GM19372 (cell line): ENCODE measurements at regions not wholly inside any gene's neighbourhood (a gene's known extent, or its start where the extent isn't known, plus 50 kb on each side); places are given as distances from the start of the nearest gene placed in this dataset.
"Not testable (repeated sequence)": the region's sequence is repeated elsewhere in the genome, so short reads cannot be mapped to it uniquely, and the experiment has no call there.

Experiments
- ATAC-seq: cut with Tn5 transposase; IDR thresholded peaks from one replicate; pipeline ENCODE4 v1.9.1; 2021; ENCODE audit warnings: mild to moderate bottlenecking, low read depth, moderate library complexity; ENCODE audit not compliant: unreplicated experiment

DNA sequence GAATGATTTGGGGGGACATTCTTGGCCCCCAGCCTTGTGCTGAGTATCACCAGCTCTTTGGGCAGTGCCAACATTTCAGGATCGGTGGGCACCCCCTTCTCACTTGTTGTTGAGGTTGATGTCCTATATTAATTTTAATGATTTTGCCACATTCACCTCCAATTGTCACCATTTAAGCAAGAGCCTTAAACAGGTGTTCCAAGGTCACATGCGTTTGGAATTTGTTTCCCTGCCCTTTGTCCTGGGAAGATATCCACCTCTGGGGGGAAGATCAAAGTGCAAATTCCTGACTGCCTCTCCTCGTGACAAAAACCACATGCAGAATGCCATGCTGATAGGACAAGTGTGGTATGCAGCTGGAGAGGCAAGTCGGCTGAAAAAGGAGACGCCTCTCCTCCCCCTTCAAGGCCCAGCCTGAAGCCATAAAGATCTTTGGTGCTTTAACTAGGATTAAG lies 72.5 kb upstream of the ID2 start:
- no peak for ATAC-seq

DNA sequence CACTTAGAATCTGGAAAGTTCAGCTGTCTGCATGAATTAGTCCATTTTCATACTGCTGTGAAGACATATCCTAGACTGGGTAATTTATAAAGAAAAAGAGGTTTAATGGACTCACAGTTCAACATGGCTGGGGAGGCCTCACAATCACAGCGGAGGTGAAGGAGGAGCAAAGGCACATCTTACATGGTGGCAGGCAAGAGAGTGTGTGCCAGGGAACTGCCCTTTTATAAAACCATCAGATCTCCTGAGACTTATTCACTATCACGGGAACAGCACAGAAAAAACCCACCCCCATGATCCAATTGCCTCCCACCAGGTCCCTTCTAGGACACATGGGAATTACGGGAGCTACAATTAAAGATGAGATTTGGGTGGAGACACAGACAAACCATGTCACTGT lies 71.1 kb upstream of the ID2 start:
- ATAC-seq = not testable (repeated sequence)

DNA sequence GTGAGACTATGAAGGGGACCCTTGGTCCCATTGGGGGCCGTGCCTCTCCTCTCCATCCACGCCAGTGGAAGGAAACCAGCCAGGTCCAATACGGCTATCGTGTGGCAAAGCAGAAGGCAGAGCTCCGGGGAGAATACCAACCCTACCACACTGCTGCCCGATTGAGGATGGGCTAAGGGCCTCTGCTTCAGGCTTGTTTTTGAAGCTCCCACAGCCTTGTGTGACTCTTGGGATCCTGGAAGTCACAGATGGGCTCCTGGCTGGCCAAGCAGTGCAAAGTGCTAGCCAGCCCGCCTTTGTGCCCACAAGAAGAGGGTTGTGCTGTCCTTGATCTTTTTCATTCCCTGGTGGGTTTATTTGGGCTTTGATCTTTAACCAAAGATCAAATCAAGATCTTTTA lies 70.6 kb upstream of the ID2 start:
- ATAC-seq = no peak

GRCh38 chr2:8611700-8612099 lies 70.2 kb upstream of the ID2 start:
- no peak for ATAC-seq

DNA sequence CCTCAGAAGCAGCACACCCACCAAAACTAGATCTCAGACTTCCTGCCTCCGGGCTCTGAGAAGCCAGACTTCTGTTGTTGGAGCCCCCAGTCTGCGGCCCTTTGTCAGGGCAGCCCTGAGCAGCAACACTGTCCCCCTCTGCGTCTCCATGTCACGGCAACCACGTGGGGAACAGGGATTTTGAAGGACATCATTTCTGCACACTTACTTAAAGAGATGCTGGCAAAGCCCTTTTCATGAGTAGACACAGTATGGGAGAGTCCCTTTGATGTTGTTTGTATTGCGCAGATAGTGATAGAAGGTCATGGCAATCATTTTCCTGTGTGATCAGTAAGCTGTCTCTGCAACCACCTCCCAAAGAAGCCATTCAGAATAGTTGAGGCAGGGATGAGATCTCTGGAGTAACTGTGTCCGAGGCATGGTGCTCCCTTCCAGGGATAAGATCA lies 69.1 kb upstream of the ID2 start:
- ATAC-seq = no peak

- ATAC-seq = not testable (repeated sequence)
Observed at GRCh38 chr2:8613207-8613999, 68.5 kb upstream of the ID2 start.

- ATAC-seq = no peak
Observed at GRCh38 chr2:8614646-8615045, 67.2 kb upstream of the ID2 start.

DNA sequence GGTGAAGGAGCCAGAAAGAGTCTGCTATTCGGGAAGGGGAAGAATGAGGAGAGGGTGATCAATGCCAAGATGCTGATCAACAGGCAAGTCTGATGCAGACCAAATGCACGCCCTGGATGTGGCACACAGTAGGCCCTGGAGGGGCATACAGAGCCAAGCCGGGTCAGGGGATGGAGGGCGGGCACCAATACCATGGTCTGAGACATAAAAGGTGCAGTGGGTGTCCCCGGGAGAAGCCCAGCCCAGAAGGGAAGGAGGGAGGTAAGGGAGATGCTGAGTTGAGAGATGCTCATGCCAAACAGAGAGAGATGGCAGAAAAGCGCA lies 66.6 kb upstream of the ID2 start:
- ATAC-seq = no peak

- ATAC-seq = no peak
Observed at GRCh38 chr2:8615576-8616281, 66.1 kb upstream of the ID2 start.

- no peak for ATAC-seq
Observed at GRCh38 chr2:8617048-8617447, 64.8 kb upstream of the ID2 start.

DNA sequence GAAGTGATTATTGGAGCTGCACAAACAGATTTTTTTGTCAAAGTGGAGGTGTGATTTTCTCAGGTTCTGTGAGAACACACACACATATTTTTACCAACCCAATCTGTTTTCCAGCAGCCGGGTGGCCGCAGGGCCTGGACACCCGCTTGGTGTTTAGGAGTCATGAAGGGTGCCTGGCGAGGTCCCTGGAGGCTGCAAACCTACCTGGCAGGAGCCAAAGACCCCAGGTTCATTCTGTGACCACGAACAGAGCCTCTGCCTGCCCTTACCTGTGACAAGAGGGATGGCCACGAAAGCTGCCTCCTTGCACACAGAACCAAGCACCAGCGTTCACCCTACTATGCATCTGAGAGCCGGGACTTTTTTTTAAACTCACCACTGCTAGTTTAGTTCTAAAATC lies 64.3 kb upstream of the ID2 start:
- ATAC-seq = no peak

- no peak for ATAC-seq
Observed at GRCh38 chr2:8619071-8619470, 62.8 kb upstream of the ID2 start.

- ATAC-seq = no peak
Observed at GRCh38 chr2:8620611-8621382, 61.1 kb upstream of the ID2 start.

DNA sequence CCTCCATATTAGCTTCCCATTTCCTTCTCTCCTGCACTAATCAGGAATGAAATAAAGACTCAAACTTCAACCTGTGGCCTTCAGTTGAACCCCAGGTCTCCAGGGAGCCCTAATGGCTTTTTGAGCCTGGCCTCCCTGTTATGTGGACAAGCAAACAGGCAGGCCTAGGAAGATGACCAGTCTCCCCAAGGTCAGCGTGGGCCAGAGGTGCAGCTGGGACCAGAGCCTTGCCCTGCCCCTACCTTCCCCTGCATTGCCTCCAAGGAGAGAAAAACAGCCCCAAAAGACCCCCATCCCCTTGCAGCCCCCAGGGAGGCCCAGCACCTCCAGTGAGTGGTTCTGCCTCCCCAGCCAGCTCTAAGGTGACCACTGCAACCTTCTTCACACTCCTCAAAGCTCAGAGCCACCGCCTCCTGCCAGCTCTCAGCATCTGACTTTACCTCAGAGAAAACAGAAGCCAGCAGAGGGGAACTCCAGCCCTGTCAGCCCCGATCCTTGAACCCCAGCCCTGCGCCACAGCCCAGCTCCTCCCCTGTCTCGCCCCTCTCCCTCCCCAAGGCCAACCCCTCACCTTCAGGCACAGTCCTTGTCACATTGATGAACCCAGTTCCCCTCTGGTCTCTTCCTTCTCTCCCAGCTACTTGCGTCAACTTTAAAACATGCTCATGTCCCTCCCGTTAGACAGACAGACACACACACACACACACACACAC lies 59.5 kb upstream of the ID2 start:
- ATAC-seq = no peak

DNA sequence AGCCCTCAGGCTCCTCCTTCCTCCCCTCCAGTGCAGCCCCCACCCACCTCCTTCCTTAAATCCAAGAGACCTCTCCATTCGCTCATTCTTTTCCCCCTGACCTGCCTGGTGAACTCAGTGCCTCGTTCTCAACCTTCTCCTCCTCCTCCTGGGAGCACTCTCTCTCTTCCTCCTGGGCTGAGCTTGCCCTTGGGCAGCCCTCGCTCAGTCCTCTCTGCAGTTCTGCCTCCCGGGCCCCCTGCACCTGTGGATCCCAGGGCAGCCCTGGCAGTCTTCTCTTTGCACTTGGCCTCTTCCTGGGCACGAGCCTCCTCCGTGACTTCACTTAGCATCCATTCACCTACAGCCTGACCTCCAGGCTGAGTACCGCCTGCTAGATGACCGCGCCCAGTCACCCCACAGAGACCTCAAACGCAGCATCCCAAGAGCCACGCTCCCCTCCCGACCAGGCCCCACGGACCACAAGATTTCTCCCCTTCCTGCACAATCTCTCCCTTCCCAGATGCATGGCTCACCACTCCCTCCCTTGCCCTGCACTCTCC lies 58.9 kb upstream of the ID2 start:
- ATAC-seq = no peak

DNA sequence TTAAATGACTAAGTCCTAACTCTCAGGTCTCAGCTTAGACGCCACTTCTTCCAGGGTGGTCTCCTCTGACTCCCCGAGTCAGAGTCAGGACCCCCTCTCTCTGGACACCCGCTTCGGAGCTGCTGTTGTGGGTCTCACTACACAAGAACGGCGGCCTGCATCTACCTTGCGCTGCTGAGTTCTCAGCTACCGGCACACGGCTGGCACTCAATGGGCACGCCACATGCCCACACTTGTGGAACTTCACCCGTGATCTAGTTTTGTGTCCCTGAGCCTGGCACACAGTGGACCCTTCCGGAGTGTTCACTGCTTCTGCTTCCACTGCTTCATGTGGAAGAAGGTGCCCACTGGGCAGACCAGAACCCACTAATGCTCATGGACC lies 58.3 kb upstream of the ID2 start:
- ATAC-seq = no peak

DNA sequence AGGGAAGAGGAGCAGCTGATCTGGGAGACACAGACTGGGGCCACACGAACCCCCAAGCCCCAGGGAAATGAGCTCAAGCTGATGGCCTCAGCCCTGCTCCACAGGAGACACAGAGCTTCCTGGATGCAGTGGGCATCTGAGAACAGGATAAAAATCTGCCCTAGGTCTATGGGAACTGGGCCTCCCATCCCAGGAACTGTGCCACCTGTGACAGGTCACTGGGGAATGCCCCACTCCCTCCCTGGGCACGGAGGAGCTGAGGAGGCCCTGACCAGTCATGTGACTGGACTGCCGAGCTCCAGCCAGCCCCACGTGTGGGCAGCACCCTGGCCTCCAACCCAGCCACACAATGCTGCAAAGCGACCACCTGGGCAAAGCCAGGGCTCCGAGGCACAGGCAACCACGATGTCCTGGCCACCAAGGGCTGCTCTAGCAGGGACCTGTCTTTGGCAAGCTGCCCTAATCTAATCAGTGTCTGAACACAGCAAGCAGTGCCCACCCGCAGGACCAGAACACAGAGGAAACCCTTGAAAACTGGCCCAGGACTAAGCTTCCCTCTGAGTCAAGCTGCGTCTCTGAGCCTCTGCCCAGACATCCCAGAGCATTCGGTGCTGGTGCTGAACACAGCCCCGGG lies 57.8 kb upstream of the ID2 start:
- ATAC-seq = no peak

- ATAC-seq = no peak
Observed at GRCh38 chr2:8624855-8625398, 56.9 kb upstream of the ID2 start.

DNA sequence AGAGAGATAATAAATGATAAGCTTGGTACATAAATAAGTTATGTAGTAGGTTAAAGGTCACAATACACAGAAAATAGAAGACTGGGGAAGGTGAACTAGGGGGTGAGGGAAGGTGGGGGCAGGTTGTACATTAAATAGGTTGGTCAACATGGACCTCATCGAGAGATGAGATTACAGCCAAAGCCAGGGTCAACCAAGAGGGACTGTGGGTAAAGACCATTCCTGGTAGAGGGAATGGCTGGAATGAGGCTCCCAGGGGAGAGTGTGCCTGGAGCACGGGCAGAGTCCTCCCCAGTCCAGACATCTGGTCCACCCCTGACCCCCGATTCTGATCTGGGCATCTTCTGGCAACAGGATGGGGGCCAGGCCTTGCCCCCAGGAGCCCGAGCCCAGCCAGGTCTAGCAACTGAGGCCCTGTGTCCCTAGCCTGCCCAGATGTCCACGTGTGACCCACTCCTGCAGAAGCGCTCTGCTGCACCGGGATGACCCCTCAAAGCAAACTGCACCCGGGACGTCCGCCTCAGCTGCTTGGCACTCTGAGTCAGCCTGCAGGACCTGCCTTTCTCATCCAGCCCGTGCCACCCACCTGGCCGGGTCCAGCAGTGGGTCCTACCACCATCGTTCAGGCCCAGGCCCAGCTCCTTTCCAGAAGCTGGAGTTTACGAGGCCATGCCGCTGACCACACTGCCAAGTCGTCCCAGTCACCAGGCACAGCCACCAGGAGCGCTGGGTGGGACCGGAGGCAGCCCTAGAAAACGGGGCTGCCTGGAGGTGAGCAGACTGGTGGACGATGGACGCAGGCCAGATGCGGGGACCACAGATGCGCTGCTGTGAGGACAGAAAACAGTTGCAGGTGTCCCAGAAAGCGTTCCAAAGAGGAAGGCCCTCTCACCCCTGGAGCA lies 56.2 kb upstream of the ID2 start:
- no peak for ATAC-seq
